PC-3 (cell line): ENCODE measurements at regions not wholly inside any gene's neighbourhood (a gene's known extent, or its start where the extent isn't known, plus 50 kb on each side); places are given as distances from the start of the nearest gene placed in this dataset.

Source experiments
- ATAC-seq: fragments of 200-7000 bp; cut with Tn5 transposase; 2 replicates; pipeline ENCODE4 v1.9.1; 2020; ENCODE audit warnings: mild to moderate bottlenecking, moderate library complexity
- BruUV-seq: library from RNA; stranded (reverse); fragments of 400-500 nt; replicated peaks from 2 replicates; lab custom pipeline; 2021; lab: Mats Ljungman, UMichigan
- CTCF ChIA-PET: fragments of 300-600 bp; sonication (Branson Sonifier 250); formaldehyde crosslinking; loops from one replicate; lab custom pipeline; 2022; ENCODE audit warnings: antibody characterized with exemption; lab: Charles Lee
- POLR2A ChIA-PET: fragments of 300-600 bp; sonication (Branson Sonifier 250); formaldehyde crosslinking; loops from one replicate; lab custom pipeline; 2022; ENCODE audit warnings: antibody characterized with exemption; ENCODE audit not compliant: unreplicated experiment; lab: Charles Lee
- DNase-seq: peaks from one replicate; pipeline ENCODE4 v3.0.0-alpha.2; 2015
- H2AFZ ChIP-seq: fragments of 300-600 bp; sonication (generic); 2 replicates; pipeline ENCODE4 v1.6.0; 2016; ENCODE audit warnings: antibody characterized with exemption, low read length
- H3F3A ChIP-seq: fragments of 300-600 bp; sonication (generic); one replicate; pipeline ENCODE4 v1.6.0; 2017; ENCODE audit warnings: antibody characterized with exemption, low read length, control low read depth, mild to moderate bottlenecking; ENCODE audit not compliant: unreplicated experiment
- H3K27ac ChIP-seq: fragments of 300-600 bp; sonication (generic); 2 replicates; pipeline ENCODE4 v1.5.1; 2016; ENCODE audit warnings: mild to moderate bottlenecking, low read length
- H3K27me3 ChIP-seq: fragments of 300-600 bp; sonication (generic); 2 replicates; pipeline ENCODE4 v1.6.1; 2016; ENCODE audit warnings: low read length, mixed read lengths
- H3K36me3 ChIP-seq: fragments of 300-600 bp; sonication (generic); 2 replicates; pipeline ENCODE4 v1.6.1; 2016; ENCODE audit warnings: low read depth, mixed run types, low read length, mixed read lengths
- H3K4me1 ChIP-seq: fragments of 300-600 bp; sonication (generic); 2 replicates; pipeline ENCODE4 v1.5.1; 2016; ENCODE audit warnings: low read length; ENCODE audit not compliant: insufficient read depth
- H3K4me2 ChIP-seq: fragments of 300-600 bp; sonication (generic); 2 replicates; pipeline ENCODE4 v1.6.0; 2016; ENCODE audit warnings: low read length
- H3K4me3 ChIP-seq: fragments of 300-600 bp; sonication (generic); 2 replicates; pipeline ENCODE4 v1.5.1; 2016; ENCODE audit warnings: mild to moderate bottlenecking, low read length, mixed read lengths
- H3K79me2 ChIP-seq: fragments of 300-600 bp; sonication (generic); 2 replicates; pipeline ENCODE4 v1.6.1; 2017; ENCODE audit warnings: low read length, mixed read lengths
- H3K9ac ChIP-seq: fragments of 300-600 bp; sonication (generic); 2 replicates; pipeline ENCODE4 v1.6.0; 2016; ENCODE audit warnings: mild to moderate bottlenecking, low read length
- H3K9me2 ChIP-seq: fragments of 300-600 bp; sonication (generic); replicated peaks from 2 replicates; pipeline ENCODE4 v1.6.1; 2016; ENCODE audit warnings: mixed run types, low read length, mixed read lengths
- H3K9me3 ChIP-seq: fragments of 300-600 bp; sonication (generic); 2 replicates; pipeline ENCODE4 v1.6.1; 2016; ENCODE audit warnings: low read length, mixed read lengths
- H4K20me1 ChIP-seq: fragments of 300-600 bp; sonication (generic); 2 replicates; pipeline ENCODE4 v1.6.1; 2016; ENCODE audit warnings: low read length, mixed read lengths
- EZH2 ChIP-seq: fragments of 300-600 bp; sonication (generic); IDR thresholded peaks from one replicate; pipeline ENCODE4 v1.6.1; 2017; ENCODE audit warnings: antibody characterized with exemption, mild to moderate bottlenecking, low read length; ENCODE audit not compliant: unreplicated experiment
- EZH2phosphoT487 ChIP-seq: fragments of 300-600 bp; sonication (generic); IDR thresholded peaks from 2 replicates; pipeline ENCODE4 v1.6.1; 2018; ENCODE audit warnings: mild to moderate bottlenecking, antibody characterized with exemption, low read length, borderline replicate concordance
- intact Hi-C: fragments of 100-400 bp; cut with micrococcal nuclease; formaldehyde crosslinking; loops from 2 replicates; pipeline ENCODE4 v1.9.0; 2023
- TF ChIP-seq, protein P1 (sequence below): fragments of 300-600 bp; sonication (generic); conservative IDR thresholded peaks from 2 replicates; pipeline ENCODE4 v1.5.1; 2017; ENCODE audit warnings: antibody characterized with exemption, low read depth, mild to moderate bottlenecking, low read length

DNA sequence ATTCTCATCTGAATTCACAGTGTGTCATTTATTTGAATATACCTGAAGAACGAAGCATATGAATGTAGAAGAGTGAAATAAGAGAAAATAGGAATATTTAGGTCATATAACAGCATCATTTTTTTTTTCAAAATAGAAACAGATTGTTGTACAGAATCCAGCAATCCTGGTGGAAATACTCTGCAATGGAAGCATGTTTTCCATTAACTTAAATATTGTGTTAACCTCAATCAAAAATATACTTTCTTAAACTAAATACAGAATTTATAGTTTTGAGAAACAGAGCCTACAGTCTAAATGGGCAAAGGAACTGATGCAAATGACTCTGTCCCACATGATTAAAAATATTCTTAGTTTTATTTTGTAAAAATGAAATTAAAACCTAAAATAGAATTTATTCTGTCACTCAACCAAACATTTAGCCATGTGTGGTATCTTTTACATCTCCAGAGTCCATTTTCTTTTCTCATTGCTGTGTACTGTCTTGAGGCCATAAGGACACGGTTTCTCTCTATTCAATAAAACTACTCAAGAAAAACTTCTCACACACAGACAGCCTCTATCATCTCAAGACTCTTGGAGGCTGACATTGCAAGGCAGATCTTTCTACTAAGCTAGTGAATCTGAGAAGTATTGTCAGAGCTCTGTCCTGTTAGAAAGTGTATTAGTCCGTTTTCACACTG is 322.6 kb downstream of the LTN1 start:
- DNase-seq, result no peak
- no peaks in the 10 kb centered on the region for H3K36me3 ChIP-seq
- no TSS peak for BruUV-seq
- TF ChIP-seq, protein P1, sequence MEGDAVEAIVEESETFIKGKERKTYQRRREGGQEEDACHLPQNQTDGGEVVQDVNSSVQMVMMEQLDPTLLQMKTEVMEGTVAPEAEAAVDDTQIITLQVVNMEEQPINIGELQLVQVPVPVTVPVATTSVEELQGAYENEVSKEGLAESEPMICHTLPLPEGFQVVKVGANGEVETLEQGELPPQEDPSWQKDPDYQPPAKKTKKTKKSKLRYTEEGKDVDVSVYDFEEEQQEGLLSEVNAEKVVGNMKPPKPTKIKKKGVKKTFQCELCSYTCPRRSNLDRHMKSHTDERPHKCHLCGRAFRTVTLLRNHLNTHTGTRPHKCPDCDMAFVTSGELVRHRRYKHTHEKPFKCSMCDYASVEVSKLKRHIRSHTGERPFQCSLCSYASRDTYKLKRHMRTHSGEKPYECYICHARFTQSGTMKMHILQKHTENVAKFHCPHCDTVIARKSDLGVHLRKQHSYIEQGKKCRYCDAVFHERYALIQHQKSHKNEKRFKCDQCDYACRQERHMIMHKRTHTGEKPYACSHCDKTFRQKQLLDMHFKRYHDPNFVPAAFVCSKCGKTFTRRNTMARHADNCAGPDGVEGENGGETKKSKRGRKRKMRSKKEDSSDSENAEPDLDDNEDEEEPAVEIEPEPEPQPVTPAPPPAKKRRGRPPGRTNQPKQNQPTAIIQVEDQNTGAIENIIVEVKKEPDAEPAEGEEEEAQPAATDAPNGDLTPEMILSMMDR, result no peak
- TF ChIP-seq EZH2 (no peak), EZH2phosphoT487 (no peak)
- ChIA-PET POLR2A (no interaction called here), CTCF (no interaction called here)
- no peak overlapping the region for H3K4me2 ChIP-seq
- H3K9ac ChIP-seq, result peak overlapping the region; percentile 78; the same call in 1 of the 2 replicates
- no peaks in the 10 kb centered on the region for H3F3A ChIP-seq
- H3K79me2 ChIP-seq, result no peaks in the 10 kb centered on the region
- peak overlapping the region; percentile 92 for H3K27ac ChIP-seq
- no peaks in the 10 kb centered on the region for H3K9me2 ChIP-seq
- H3K9me3 ChIP-seq, result no peaks in the 10 kb centered on the region
- no peaks in the 10 kb centered on the region for H4K20me1 ChIP-seq
- intact Hi-C loops, result loop anchor here (5.0 kb wide), 1 partner anchor 72 kb away; no protein-coding TSS in a partner anchor
- no peak overlapping the region for H3K4me3 ChIP-seq
- no peak for ATAC-seq
- peaks cover 23% of the 10 kb centered on the region for H3K4me1 ChIP-seq
- H2AFZ ChIP-seq, result no peak overlapping the region
- no peaks in the 10 kb centered on the region for H3K27me3 ChIP-seq

DNA sequence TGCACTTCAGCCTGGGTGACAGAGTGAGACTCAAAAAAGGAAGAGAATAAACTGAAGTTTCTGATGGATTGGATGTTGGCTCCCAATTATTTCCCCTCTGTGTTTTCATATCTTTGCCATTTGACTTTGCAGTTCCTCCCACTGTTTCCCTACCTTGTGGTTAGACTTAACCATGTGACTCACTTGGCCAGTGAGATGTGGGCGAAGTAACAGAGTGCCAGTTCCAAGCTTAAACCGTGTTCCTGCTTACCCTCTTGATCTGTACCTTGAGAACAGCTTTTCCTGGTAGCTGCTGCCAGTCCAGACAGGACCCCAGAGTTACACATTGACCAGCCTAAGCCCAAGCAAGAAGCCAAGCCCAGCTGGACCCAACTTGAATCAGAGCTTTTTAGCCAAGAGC is 323.4 kb downstream of the LTN1 start:
- Histone ChIP-seq H3K36me3 (no peaks in the 10 kb centered on the region), H2AFZ (no peak overlapping the region), H3F3A (no peaks in the 10 kb centered on the region), H3K4me2 (no peak overlapping the region), H3K9me3 (no peaks in the 10 kb centered on the region), H3K4me3 (no peak overlapping the region), H3K79me2 (no peaks in the 10 kb centered on the region), H3K9ac (no peak overlapping the region), H3K9me2 (no peaks in the 10 kb centered on the region), H4K20me1 (no peaks in the 10 kb centered on the region), H3K27ac (no peak overlapping the region), H3K27me3 (no peaks in the 10 kb centered on the region), H3K4me1 (peaks cover 20% of the 10 kb centered on the region)
- ATAC-seq (no peak), DNase-seq (no peak)
- ChIA-PET CTCF (no interaction called here), POLR2A (no interaction called here)
- intact Hi-C loops, result no loop called here
- no peak for TF ChIP-seq EZH2phosphoT487
- TF ChIP-seq, protein P1, result no peak
- no peak for TF ChIP-seq EZH2
- no TSS peak for BruUV-seq

DNA sequence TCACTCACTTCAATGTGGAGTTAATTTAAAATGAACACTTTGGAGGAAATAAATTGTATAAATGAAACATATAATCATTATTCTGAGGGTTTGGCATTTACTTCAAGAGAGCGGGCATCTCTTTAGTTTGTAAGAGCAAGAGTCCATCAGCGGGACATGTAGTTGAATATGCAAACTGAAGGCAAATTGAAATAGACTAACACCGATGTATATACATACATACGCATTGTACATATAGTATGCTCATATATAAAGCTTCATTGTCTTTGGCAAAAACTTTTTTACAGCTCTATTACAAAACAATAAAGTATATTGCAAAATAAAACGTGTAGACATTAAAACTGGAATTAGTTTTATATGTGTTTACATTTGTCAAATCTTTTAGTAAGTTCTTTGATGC is 328.9 kb downstream of the LTN1 start:
- Histone ChIP-seq H3K9ac (no peak overlapping the region), H3K4me3 (no peak overlapping the region), H3K79me2 (no peaks in the 10 kb centered on the region), H3K27me3 (no peaks in the 10 kb centered on the region), H3K9me3 (no peaks in the 10 kb centered on the region), H3F3A (no peaks in the 10 kb centered on the region), H3K36me3 (no peaks in the 10 kb centered on the region), H3K4me2 (no peak overlapping the region), H3K9me2 (no peaks in the 10 kb centered on the region), H2AFZ (no peak overlapping the region), H4K20me1 (no peaks in the 10 kb centered on the region), H3K27ac (no peak overlapping the region), H3K4me1 (no peaks in the 10 kb centered on the region)
- BruUV-seq, result no TSS peak
- TF ChIP-seq EZH2phosphoT487, result no peak
- no peak for TF ChIP-seq EZH2
- TF ChIP-seq, protein P1, result no peak
- no peak for DNase-seq
- ATAC-seq, result 0 out of 2 replicates have a peak, but pooled peaks have one; percentile 15
- CTCF ChIA-PET, result no interaction called here
- intact Hi-C loops, result no loop called here
- POLR2A ChIA-PET, result no interaction called here
